WTC11 (cell line): ENCODE measurements at regions not wholly inside any gene's neighbourhood (a gene's known extent, or its start where the extent isn't known, plus 50 kb on each side); places are given as distances from the start of the nearest gene placed in this dataset.

Experiments used
- ATAC-seq: fragments of 200-7000 bp; cut with Tn5 transposase; 2 replicates; pipeline ENCODE4 v1.10.0; 2021; ENCODE audit warnings: mild to moderate bottlenecking, moderate library complexity
- CTCF ChIA-PET: fragments of 300-600 bp; sonication (Branson Sonifier 250); formaldehyde crosslinking; loops from one replicate; lab custom pipeline; 2021; ENCODE audit warnings: antibody characterized with exemption; lab: Charles Lee
- POLR2A ChIA-PET: fragments of 350-600 bp; sonication (Branson Sonifier 250); formaldehyde crosslinking; loops from one replicate; lab custom pipeline; 2021; ENCODE audit warnings: antibody characterized with exemption; lab: Charles Lee
- DNase-seq: peaks from one replicate; pipeline ENCODE4 v3.0.0; 2021; ENCODE audit warnings: low spot score
- H3K27ac Mint-ChIP-seq: 2 replicates; pipeline ENCODE4 v1.8.0; 2021; ENCODE audit warnings: mixed read lengths
- H3K27me3 Mint-ChIP-seq: 2 replicates; pipeline ENCODE4 v1.8.0; 2021; ENCODE audit warnings: low read depth, mild to moderate bottlenecking, moderate library complexity, mixed read lengths
- H3K36me3 Mint-ChIP-seq: 2 replicates; pipeline ENCODE4 v1.8.0; 2021; ENCODE audit warnings: mixed read lengths
- H3K4me1 Mint-ChIP-seq: 2 replicates; pipeline ENCODE4 v1.8.0; 2022; ENCODE audit warnings: mixed read lengths
- H3K4me3 Mint-ChIP-seq: 2 replicates; pipeline ENCODE4 v1.8.0; 2021; ENCODE audit warnings: mild to moderate bottlenecking, moderate library complexity, mixed read lengths
- H3K9me3 Mint-ChIP-seq: 2 replicates; pipeline ENCODE4 v1.8.0; 2021; ENCODE audit warnings: mixed read lengths
- EMX1 ChIP-seq: fragments of 250-450 bp; sonication (Bioruptor Pico); IDR thresholded peaks from 2 replicates; pipeline ENCODE4 v1.8.0; 2021; ENCODE audit warnings: mild to moderate bottlenecking
- ETV6 ChIP-seq: sonication (generic); formaldehyde crosslinking; IDR thresholded peaks from 2 replicates; pipeline ENCODE4 v1.8.1; 2022; ENCODE audit warnings: mild to moderate bottlenecking, missing genetic modification reagents
- FOXK1 ChIP-seq: sonication (generic); formaldehyde crosslinking; IDR thresholded peaks from 2 replicates; pipeline ENCODE4 v1.8.0; 2022; ENCODE audit warnings: mild to moderate bottlenecking, moderate library complexity, missing genetic modification reagents
- GRHL2 ChIP-seq: fragments of 250-450 bp; sonication (Bioruptor Pico); IDR thresholded peaks from 2 replicates; pipeline ENCODE4 v1.8.0; 2022; ENCODE audit warnings: mild to moderate bottlenecking, moderate library complexity; ENCODE audit not compliant: insufficient replicate concordance, severe bottlenecking
- KAT7 ChIP-seq: sonication (generic); formaldehyde crosslinking; IDR thresholded peaks from 2 replicates; pipeline ENCODE4 v1.8.1; 2023; ENCODE audit warnings: missing genetic modification reagents, mild to moderate bottlenecking, borderline replicate concordance
- NR2C2 ChIP-seq: sonication (generic); formaldehyde crosslinking; IDR thresholded peaks from 2 replicates; pipeline ENCODE4 v1.8.0; 2022; ENCODE audit warnings: mild to moderate bottlenecking, missing genetic modification reagents
- OVOL2 ChIP-seq: fragments of 250-450 bp; sonication (Bioruptor Pico); IDR thresholded peaks from 2 replicates; pipeline ENCODE4 v1.9.0; 2021; ENCODE audit warnings: mild to moderate bottlenecking, borderline replicate concordance
- TP53 ChIP-seq: sonication (generic); formaldehyde crosslinking; IDR thresholded peaks from 2 replicates; pipeline ENCODE4 v1.8.1; 2023; ENCODE audit warnings: mild to moderate bottlenecking, missing genetic modification reagents
- ZBTB21 ChIP-seq: sonication (generic); formaldehyde crosslinking; IDR thresholded peaks from 2 replicates; pipeline ENCODE4 v1.8.1; 2023; ENCODE audit warnings: mild to moderate bottlenecking, missing genetic modification reagents, borderline replicate concordance
- ZNF121 ChIP-seq: sonication (generic); formaldehyde crosslinking; IDR thresholded peaks from 2 replicates; pipeline ENCODE4 v1.8.0; 2023; ENCODE audit warnings: missing genetic modification reagents
- ZNF219 ChIP-seq: sonication (generic); formaldehyde crosslinking; IDR thresholded peaks from 2 replicates; pipeline ENCODE4 v1.8.0; 2023; ENCODE audit warnings: missing genetic modification reagents, mild to moderate bottlenecking, borderline replicate concordance
- ZNF232 ChIP-seq: sonication (generic); formaldehyde crosslinking; IDR thresholded peaks from 2 replicates; pipeline ENCODE4 v1.8.0; 2022; ENCODE audit warnings: mild to moderate bottlenecking, missing genetic modification reagents
- ZNF317 ChIP-seq: sonication (generic); formaldehyde crosslinking; IDR thresholded peaks from 2 replicates; pipeline ENCODE4 v1.8.1; 2023; ENCODE audit warnings: low read depth, mild to moderate bottlenecking, moderate library complexity, missing genetic modification reagents, borderline replicate concordance
- ZNF416 ChIP-seq: fragments of 250-450 bp; sonication (Bioruptor Pico); IDR thresholded peaks from 2 replicates; pipeline ENCODE4 v1.9.0; 2021; ENCODE audit warnings: mild to moderate bottlenecking, inconsistent platforms
- TF ChIP-seq, protein P1 (sequence below): sonication (generic); formaldehyde crosslinking; IDR thresholded peaks from 2 replicates; pipeline ENCODE4 v1.8.1; 2023; ENCODE audit warnings: mild to moderate bottlenecking, moderate library complexity, missing genetic modification reagents
- TF ChIP-seq, protein P2 (sequence below): fragments of 200-600 bp; IDR thresholded peaks from 2 replicates; pipeline ENCODE4 v1.8.0; 2022; ENCODE audit warnings: antibody characterized with exemption
- TF ChIP-seq, protein P3 (sequence below): sonication (generic); formaldehyde crosslinking; IDR thresholded peaks from 2 replicates; pipeline ENCODE4 v1.8.0; 2022; ENCODE audit warnings: mild to moderate bottlenecking, missing genetic modification reagents
- TF ChIP-seq, protein P4 (sequence below): fragments of 250-450 bp; sonication (Bioruptor Pico); IDR thresholded peaks from 2 replicates; pipeline ENCODE4 v1.8.0; 2021; ENCODE audit warnings: mild to moderate bottlenecking

DNA sequence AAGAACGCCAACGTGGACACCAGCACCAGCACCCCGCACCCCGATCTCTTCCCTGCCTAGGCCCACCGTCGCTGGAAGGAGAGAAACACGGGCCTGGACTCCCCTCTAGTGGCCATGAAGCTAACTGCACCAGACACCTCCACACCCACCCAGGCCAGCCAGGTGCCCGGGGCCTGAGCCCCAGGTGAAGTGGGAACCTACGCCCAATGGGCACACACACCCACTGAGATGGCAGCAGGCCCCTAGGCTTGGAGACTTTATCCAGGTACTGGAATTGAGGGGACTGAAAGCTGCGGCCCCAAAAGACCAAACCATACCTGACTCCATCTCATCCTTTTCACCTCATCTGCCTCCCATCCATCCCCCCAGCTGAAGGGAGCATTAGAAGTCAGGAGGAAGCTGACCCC lies 81.0 kb downstream of the BUD13 start:
- TF ChIP-seq, protein P1, sequence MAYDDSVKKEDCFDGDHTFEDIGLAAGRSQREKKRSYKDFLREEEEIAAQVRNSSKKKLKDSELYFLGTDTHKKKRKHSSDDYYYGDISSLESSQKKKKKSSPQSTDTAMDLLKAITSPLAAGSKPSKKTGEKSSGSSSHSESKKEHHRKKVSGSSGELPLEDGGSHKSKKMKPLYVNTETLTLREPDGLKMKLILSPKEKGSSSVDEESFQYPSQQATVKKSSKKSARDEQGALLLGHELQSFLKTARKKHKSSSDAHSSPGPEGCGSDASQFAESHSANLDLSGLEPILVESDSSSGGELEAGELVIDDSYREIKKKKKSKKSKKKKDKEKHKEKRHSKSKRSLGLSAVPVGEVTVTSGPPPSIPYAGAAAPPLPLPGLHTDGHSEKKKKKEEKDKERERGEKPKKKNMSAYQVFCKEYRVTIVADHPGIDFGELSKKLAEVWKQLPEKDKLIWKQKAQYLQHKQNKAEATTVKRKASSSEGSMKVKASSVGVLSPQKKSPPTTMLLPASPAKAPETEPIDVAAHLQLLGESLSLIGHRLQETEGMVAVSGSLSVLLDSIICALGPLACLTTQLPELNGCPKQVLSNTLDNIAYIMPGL (CRISPR knock-in tag): no peak
- TF ChIP-seq, protein P2, sequence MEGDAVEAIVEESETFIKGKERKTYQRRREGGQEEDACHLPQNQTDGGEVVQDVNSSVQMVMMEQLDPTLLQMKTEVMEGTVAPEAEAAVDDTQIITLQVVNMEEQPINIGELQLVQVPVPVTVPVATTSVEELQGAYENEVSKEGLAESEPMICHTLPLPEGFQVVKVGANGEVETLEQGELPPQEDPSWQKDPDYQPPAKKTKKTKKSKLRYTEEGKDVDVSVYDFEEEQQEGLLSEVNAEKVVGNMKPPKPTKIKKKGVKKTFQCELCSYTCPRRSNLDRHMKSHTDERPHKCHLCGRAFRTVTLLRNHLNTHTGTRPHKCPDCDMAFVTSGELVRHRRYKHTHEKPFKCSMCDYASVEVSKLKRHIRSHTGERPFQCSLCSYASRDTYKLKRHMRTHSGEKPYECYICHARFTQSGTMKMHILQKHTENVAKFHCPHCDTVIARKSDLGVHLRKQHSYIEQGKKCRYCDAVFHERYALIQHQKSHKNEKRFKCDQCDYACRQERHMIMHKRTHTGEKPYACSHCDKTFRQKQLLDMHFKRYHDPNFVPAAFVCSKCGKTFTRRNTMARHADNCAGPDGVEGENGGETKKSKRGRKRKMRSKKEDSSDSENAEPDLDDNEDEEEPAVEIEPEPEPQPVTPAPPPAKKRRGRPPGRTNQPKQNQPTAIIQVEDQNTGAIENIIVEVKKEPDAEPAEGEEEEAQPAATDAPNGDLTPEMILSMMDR: peak; percentile 89
- POLR2A ChIA-PET: no interaction called here
- ATAC-seq (peak; percentile 50), DNase-seq (peak; percentile 85)
- no peak overlapping the region for H3K27ac Mint-ChIP-seq
- H3K4me3 Mint-ChIP-seq: no peak overlapping the region
- CTCF ChIA-PET: interaction anchor here (0.5 to 3.6 kb wide), 33 partner anchors 9 to 447 kb away, joined by 3 to 29 read pairs (median 4); no protein-coding TSS in a partner anchor
- no peaks in the 10 kb centered on the region for H3K36me3 Mint-ChIP-seq
- no peaks in the 10 kb centered on the region for H3K27me3 Mint-ChIP-seq
- H3K4me1 Mint-ChIP-seq: peaks cover 29% of the 10 kb centered on the region
- no peaks in the 10 kb centered on the region for H3K9me3 Mint-ChIP-seq

DNA sequence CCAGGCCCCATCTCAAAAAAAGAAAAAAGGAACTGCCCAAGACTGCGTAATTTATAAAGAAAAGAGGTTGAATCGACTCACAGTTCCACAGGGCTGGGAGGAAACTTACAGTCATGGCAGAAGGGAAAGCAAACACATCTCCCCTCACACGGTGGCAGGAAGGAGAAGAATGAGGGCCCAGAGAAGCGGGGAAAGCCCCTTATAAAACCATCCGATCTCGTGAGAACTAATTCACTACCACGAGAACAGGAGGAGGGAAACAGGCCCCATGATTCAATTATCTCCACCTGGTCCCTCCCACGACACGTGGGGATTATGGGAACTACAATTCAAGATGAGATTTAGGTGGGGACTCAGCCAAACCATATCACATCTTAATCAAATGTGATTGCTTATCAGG lies 82.2 kb downstream of the BUD13 start:
- no peaks in the 10 kb centered on the region; the same call in 1 of the 2 replicates for H3K27me3 Mint-ChIP-seq
- TF ChIP-seq FOXK1 (CRISPR knock-in tag) (no peak), ETV6 (CRISPR knock-in tag) (no peak), ZNF416 (CRISPR knock-in tag) (no peak), GRHL2 (CRISPR knock-in tag) (no peak), ZNF317 (no peak), TP53 (no peak), EMX1 (no peak), NR2C2 (CRISPR knock-in tag) (no peak), ZNF219 (no peak), KAT7 (CRISPR knock-in tag) (no peak)
- TF ChIP-seq, all 79 proteins: peak for 0
- Mint-ChIP-seq H3K4me3 (no peak overlapping the region), H3K4me1 (peaks cover 29% of the 10 kb centered on the region), H3K27ac (no peak overlapping the region), H3K9me3 (no peaks in the 10 kb centered on the region), H3K36me3 (no peaks in the 10 kb centered on the region)
- ATAC-seq (no peak), DNase-seq (no peak)
- ChIA-PET CTCF (interaction anchor here (2.1 to 3.6 kb wide), 4 partner anchors 11 to 49 kb away, joined by 7 to 29 read pairs (median 22); no protein-coding TSS in a partner anchor), POLR2A (no interaction called here)

DNA sequence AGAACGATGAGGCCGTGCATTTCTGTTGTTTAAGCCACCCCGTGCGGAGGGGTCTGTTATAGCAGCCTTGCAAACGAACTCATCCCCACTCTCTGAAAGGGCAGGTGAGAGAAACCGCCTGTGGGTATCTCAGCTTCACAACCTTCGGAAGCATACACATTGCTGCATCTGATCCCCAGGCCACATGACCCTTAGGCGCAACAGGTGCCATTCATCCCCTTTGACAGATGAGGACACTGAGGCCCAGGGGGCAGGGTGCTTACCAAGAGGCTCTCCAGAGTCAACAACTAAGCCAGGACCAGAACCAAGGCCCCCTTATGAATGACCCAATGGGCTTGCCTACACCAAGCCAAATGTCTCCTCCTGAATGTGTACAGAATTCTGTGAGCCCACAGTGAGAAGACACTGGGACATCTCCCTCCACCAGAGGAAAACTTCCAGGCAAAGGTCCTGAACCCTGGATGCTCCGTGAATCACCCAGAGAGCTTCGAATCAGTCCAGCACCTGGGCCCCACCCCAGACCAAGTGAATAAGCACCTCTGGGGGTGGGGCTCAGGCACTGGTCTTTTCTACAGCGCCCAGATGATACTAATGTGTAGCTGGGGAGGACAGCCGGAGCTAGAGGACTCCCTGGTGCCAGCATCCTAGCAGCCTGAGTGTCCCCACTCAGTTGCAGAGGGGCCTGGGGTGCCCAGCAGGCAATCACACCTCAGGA lies 83.2 kb downstream of the BUD13 start:
- CTCF ChIA-PET: interaction anchor here (3.1 to 3.6 kb wide), 2 partner anchors 45 to 48 kb away, joined by 17 to 27 read pairs; no protein-coding TSS in a partner anchor
- Mint-ChIP-seq H3K27ac (no peak overlapping the region), H3K27me3 (no peaks in the 10 kb centered on the region; the same call in 1 of the 2 replicates), H3K4me3 (no peak overlapping the region), H3K9me3 (no peaks in the 10 kb centered on the region), H3K36me3 (no peaks in the 10 kb centered on the region), H3K4me1 (peaks cover 29% of the 10 kb centered on the region)
- ATAC-seq (no peak), DNase-seq (no peak)
- TF ChIP-seq, protein P3, sequence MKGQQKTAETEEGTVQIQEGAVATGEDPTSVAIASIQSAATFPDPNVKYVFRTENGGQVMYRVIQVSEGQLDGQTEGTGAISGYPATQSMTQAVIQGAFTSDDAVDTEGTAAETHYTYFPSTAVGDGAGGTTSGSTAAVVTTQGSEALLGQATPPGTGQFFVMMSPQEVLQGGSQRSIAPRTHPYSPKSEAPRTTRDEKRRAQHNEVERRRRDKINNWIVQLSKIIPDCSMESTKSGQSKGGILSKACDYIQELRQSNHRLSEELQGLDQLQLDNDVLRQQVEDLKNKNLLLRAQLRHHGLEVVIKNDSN (CRISPR knock-in tag): no peak
- no peak for TF ChIP-seq ZNF121 (CRISPR knock-in tag)
- TF ChIP-seq ZBTB21 (CRISPR knock-in tag): no peak
- no peak for TF ChIP-seq ZNF317
- TF ChIP-seq ZNF232 (CRISPR knock-in tag): no peak
- TF ChIP-seq, protein P4, sequence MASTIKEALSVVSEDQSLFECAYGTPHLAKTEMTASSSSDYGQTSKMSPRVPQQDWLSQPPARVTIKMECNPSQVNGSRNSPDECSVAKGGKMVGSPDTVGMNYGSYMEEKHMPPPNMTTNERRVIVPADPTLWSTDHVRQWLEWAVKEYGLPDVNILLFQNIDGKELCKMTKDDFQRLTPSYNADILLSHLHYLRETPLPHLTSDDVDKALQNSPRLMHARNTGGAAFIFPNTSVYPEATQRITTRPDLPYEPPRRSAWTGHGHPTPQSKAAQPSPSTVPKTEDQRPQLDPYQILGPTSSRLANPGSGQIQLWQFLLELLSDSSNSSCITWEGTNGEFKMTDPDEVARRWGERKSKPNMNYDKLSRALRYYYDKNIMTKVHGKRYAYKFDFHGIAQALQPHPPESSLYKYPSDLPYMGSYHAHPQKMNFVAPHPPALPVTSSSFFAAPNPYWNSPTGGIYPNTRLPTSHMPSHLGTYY: no peak
- TF ChIP-seq OVOL2 (CRISPR knock-in tag): no peak
- POLR2A ChIA-PET: no interaction called here
